ENCODE measurements at regions not wholly inside any gene's neighbourhood (a gene's known extent, or its start where the extent isn't known, plus 50 kb on each side); places are given as distances from the start of the nearest gene placed in this dataset.

DNA sequence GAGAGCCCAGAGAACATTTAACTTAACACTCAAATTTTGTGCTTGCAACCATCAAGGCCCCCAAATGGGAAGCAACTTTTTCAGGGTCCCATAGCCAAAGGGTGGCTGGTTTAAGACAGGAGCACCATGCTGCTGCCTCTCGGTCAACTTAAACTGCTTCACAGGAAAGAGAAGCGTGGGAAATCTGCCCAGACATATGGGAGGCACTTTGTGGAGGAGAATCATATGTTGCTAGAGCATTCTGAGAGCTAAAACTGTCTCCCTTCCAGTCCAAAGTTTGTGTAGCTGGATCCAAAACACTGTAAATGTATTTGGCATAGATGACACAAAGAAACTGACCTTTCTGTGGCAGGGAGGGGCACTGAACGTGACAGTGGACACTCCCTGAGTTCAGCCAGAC lies 305.9 kb upstream of the RORA start:
- no peak for DNase-seq (ENCODE audit: low read depth in 2 of 2)

- DNase-seq (ENCODE audit: low read depth in 2 of 2), result no peak
These were observed 301.7 kb upstream of the RORA start for GRCh38 chr15:61530769-61531168.

DNA sequence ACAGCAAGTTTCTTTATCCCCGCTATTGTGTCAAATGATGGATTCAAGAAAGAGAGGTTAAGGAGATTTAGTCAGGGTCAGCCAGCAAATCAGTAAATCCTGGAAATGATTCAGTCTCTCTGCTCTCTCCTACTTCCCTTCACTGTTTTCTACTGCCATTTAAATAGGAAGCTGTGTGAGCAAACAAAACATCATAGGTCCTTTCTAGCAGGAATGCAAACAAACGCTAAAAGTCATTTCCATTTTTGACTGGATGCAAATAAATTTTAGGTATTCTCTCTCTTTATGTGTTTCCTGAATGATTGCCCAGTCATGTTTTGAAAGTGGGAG lies 299.4 kb upstream of the RORA start:
- no peak for DNase-seq (ENCODE audit: low read depth in 2 of 2)

DNA sequence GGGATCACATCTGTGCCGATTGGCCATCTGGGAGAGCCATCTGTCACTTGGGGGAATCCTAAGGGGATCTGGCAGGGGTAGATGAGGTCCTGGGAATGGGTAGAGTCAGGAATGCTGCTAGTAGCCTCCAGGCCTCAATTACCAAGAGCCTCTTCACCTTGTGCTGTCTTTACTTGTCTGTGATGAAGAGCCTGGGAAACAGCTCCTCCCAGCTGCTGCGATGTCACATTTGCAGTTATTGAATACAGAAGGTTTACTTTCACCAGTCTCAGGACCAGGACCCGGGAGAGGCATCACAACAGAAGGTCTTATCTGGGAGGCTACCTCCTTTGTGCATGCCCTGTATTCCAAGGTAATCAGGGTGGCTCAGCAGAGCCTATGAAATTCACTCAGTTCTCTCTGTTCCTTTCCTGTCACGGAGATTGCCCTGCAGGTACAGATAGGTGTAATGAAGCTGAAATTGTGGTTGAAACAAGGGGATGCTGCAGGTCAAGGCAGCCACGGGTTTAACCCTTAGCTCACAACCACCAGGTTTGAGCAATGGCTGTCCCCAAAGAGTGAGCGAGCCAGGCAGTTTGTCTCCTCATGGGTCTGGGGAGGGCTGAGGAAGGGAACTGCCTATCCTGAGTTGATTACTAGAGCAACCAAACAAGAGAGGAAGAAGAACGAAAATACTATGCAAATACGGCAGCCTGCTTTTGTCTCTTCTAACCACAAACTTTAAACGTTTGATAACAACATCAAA lies 298.9 kb upstream of the RORA start:
- DNase-seq (ENCODE audit: low read depth in 2 of 2), result no peak

GRCh38 chr15:61524545-61524944 lies 295.4 kb upstream of the RORA start:
- no peak for DNase-seq (ENCODE audit: low read depth in 2 of 2)

GRCh38 chr15:61524086-61524485 lies 295.0 kb upstream of the RORA start:
- DNase-seq (ENCODE audit: low read depth in 2 of 2), result no peak

DNA sequence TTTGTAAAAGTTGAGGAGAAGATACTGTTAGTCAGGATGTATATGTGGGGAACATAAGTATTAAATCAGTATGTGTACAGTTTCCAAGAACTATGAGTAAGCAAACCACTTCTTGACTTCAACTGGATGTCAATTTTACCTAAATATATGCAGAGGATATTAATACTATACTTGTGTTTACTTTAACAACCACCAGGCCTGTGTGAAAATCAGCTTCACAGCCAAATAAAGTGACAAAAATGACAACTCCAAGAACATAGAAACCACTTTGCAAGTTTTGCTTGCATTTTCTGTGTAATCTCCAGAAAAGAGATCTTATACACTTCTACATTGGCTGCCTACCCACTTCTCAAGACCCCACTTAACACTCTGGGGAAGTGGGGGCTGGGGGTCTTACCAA lies 293.3 kb upstream of the RORA start:
- DNase-seq (ENCODE audit: low read depth in 2 of 2), result no peak

- peak; percentile 80 to 85 for DNase-seq (ENCODE audit: low read depth in 2 of 2)
These were observed 292.9 kb upstream of the RORA start for GRCh38 chr15:61521953-61522352.

GRCh38 chr15:61519296-61519695 lies 290.2 kb upstream of the RORA start:
- DNase-seq (ENCODE audit: low read depth in 2 of 2), result no peak

GRCh38 chr15:61518191-61518950 lies 289.3 kb upstream of the RORA start:
- peak in 1 of 2 experiments; percentile 17 for DNase-seq (ENCODE audit: low read depth in 2 of 2)

- peak in 1 of 2 experiments; percentile 13 for DNase-seq (ENCODE audit: low read depth in 2 of 2)
These were observed 288.7 kb upstream of the RORA start for GRCh38 chr15:61517776-61518175.

DNA sequence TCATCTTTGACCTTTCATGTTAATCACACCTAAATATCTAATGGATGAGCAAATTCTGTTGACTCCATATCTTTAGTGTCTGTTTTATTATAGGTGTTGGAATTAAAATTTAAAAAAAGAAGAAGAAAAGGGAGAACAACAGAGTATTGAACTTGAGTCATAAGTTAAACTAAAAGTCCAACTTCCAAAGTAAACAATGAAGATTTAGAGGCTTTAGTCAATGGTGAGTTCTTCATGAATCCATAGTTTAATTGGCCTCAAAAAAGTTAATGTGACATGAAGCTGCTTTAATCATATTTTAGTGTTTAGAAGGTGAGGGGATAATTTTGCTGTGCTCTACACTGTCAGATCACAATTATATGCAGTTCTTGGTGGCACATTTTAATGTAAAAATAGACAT lies 288.2 kb upstream of the RORA start:
- no peak for DNase-seq (ENCODE audit: low read depth in 2 of 2)

DNA sequence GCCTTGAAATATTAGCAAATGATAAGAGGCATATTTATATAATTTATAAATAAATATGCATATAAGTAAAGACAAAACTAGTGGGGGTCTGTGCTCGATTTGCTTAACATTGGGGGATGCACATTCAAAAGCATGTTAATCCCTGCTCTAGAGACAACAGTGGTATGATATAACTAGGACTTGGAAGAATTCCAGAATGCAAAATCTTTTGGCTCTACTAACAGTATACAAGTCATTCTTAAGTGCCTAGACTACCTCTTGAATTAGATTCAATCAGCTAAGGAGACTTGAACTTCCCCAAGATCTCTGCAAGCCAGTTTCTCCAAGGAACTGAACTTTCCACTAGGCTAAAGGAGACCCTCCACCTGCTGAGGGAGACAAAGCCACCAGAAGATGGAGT lies 282.7 kb upstream of the RORA start:
- no peak for DNase-seq (ENCODE audit: low read depth in 2 of 2)

- no peak for DNase-seq (ENCODE audit: low read depth in 2 of 2)
These were observed 282.0 kb upstream of the RORA start for GRCh38 chr15:61511089-61511488.

- DNase-seq (ENCODE audit: low read depth in 2 of 2), result no peak
These were observed 280.3 kb upstream of the RORA start for GRCh38 chr15:61509327-61509840.

- no peak for DNase-seq (ENCODE audit: low read depth in 2 of 2)
These were observed 274.4 kb upstream of the RORA start for GRCh38 chr15:61503383-61503969.

DNA sequence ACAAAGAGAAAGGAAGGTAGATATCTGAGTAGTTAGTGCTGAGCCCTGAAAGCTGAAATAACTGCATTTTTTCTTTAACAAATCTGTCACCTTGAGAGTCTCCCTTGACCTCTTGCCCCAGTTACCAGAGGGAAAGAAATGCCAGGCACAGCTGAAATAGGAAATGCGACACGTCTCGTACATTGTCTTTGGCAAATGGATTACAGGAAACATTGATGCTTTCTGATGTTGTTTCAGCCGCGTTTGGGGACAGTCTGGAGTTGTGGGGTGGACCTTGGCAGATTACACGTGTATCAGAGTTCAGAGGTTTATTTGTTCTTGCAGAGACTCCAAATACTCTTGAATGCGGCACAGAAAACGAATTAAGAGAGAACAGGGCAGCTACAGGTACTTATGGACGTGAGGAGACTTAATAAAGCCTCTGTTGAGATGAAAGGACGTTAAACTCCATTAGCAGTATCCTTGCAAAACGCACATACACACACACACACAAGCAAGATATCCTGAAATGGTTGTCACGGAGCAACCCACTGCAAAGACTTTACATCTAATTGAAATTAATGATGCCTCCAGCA lies 272.8 kb upstream of the RORA start:
- no peak for DNase-seq (ENCODE audit: low read depth in 2 of 2)

- DNase-seq (ENCODE audit: low read depth in 2 of 2), result no peak
These were observed 272.0 kb upstream of the RORA start for GRCh38 chr15:61500951-61501620.

GRCh38 chr15:61500523-61500922 lies 271.4 kb upstream of the RORA start:
- DNase-seq (ENCODE audit: low read depth in 2 of 2), result no peak

DNA sequence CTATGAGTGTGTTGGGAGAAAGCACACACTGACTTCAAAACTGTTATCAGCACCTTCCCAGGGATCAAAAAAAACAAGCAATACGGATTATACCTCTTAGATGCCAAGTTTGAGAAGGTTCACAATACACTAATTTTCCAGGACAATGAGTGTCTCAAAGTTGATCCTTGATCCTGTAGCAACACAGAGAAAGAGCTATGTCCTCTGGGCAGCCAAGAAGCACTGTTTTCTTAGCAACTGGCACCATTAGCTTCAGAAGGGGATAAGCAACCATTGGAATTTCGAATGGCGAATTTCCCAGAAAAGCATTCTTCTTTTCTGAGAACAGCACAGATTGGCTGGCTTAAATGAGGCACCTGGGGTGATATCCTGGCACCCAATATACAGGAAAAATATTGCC lies 270.3 kb upstream of the RORA start:
- DNase-seq (ENCODE audit: low read depth in 2 of 2), result no peak

- no peak for DNase-seq (ENCODE audit: low read depth in 2 of 2)
These were observed 260.5 kb upstream of the RORA start for GRCh38 chr15:61489571-61489970.

GRCh38 chr15:61483599-61483998 lies 254.5 kb upstream of the RORA start:
- no peak for DNase-seq (ENCODE audit: low read depth in 2 of 2)
